RWPE1 (cell line): ENCODE measurements at regions not wholly inside any gene's neighbourhood (a gene's known extent, or its start where the extent isn't known, plus 50 kb on each side); places are given as distances from the start of the nearest gene placed in this dataset.

Source experiments
- CTCF ChIA-PET: fragments of 350-600 bp; sonication (Branson Sonifier 250); formaldehyde crosslinking; extraction: SDS; loops from one replicate; lab custom pipeline; 2021; lab: Yijun Ruan, JAX
- POLR2A ChIA-PET: fragments of 400-600 bp; formaldehyde crosslinking; extraction: SDS; loops from one replicate; lab custom pipeline; 2020; ENCODE audit warnings: antibody characterized with exemption; ENCODE audit not compliant: low non-redundant PET; lab: Yijun Ruan, JAX
- DNase-seq: peaks from one replicate; pipeline ENCODE4 v3.0.0; 2012; ENCODE audit warnings: low spot score
- H3K27ac ChIP-seq: fragments of 450-650 bp; 2 replicates; pipeline ENCODE4 v1.5.1; 2017
- CTCF ChIP-seq: fragments of 450-650 bp; conservative IDR thresholded peaks from 2 replicates; pipeline ENCODE4 v1.5.1; 2017; ENCODE audit warnings: low read depth, mild to moderate bottlenecking

- no peak overlapping the region for H3K27ac ChIP-seq
- CTCF ChIA-PET: no interaction called here
- no peak for TF ChIP-seq CTCF
- POLR2A ChIA-PET: no interaction called here
- no peak for DNase-seq
Measured at GRCh38 chr16:89039756-89040155, 53.9 kb upstream of the ACSF3 start.

GRCh38 chr16:89040391-89040790 is 53.3 kb upstream of the ACSF3 start:
- CTCF ChIA-PET: no interaction called here

GRCh38 chr16:89040861-89041570 is 52.6 kb upstream of the ACSF3 start:
- CTCF ChIA-PET: no interaction called here
- TF ChIP-seq CTCF: no peak
- no peak overlapping the region for H3K27ac ChIP-seq
- no peak for DNase-seq
- POLR2A ChIA-PET: no interaction called here

More at GRCh38 chr16:89040391-89040790, 53.3 kb upstream of the ACSF3 start:
- no peak overlapping the region for H3K27ac ChIP-seq
- POLR2A ChIA-PET: no interaction called here
- no peak for TF ChIP-seq CTCF
- DNase-seq: no peak

GRCh38 chr16:89041571-89042481 is 51.8 kb upstream of the ACSF3 start:
- TF ChIP-seq CTCF: no peak
- H3K27ac ChIP-seq: no peak overlapping the region
- DNase-seq: no peak
- CTCF ChIA-PET: no interaction called here
- POLR2A ChIA-PET: no interaction called here

GRCh38 chr16:89042711-89043551 is 50.7 kb upstream of the ACSF3 start:
- POLR2A ChIA-PET: no interaction called here
- DNase-seq: no peak

More at GRCh38 chr16:89042711-89043551, 50.7 kb upstream of the ACSF3 start:
- CTCF ChIA-PET: interaction anchor here (0.6 to 0.7 kb wide), 2 partner anchors 102 to 124 kb away, joined by 3 to 5 read pairs; no protein-coding TSS in a partner anchor
- no peak overlapping the region for H3K27ac ChIP-seq
- TF ChIP-seq CTCF: no peak
